SK-N-DZ (cell line): ENCODE measurements at regions not wholly inside any gene's neighbourhood (a gene's known extent, or its start where the extent isn't known, plus 50 kb on each side); places are given as distances from the start of the nearest gene placed in this dataset.

ENCODE experiments used
- DNase-seq: peaks from one replicate; pipeline ENCODE4 v3.0.0-alpha.2; 2015; ENCODE audit warnings: low spot score

- DNase-seq = no peak
Measured at GRCh38 chr16:87126403-87127025, 190.7 kb downstream of the C16orf95 start.

DNA sequence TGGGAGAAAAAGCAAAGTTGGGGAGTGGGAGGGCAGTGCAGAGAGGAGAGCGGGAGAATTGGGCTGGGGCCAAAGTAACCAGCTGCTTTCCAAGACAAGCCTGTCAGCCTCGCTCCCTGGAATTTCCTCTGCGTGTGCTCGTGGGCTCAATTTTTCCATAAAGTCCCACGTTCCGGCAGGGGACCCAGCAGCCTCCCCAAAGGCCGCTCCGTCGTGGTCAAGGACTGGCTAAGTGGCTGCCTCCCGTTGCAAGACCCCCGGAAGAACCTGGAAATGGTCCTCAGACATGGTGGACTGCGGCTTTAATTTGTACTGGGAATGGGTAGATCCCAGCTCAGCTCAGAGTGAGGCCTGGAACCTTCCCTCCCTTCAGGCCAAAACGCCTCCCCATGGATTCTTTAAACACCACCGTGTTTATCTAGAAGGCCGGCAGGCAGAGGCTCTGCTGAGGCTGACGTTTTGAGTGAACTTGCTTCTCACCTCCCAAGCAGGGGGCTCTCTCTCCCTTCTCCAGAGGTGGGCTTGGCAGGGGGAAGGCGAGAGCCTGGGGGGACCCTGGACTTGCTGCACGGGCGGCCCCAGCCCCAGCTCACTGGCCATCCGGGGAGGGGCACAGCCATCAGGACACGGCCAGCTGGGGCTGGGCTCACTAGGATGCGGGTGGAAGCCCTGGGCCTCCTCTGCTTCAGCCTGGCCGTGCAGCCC, 190.0 kb downstream of the C16orf95 start:
- no peak for DNase-seq

DNA sequence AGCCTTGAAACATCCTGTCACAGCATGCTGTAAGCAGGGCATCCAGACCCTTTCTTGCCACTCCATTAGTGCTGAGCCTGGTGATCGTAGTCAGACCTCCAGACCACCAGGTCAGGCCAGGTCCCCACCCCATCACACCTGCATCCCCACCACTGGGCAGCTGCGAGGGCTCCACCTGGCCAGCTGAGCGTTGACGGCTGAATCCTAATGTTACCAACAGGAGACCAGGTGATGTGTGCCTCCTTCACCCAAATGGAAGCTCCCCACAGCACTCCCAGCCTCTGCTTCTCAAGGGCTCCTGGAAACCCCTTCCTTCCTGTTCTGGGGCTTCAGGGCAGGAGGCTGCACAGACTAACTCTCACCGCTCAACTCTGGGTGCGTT, 189.4 kb downstream of the C16orf95 start:
- DNase-seq = no peak

- DNase-seq = no peak
Measured at GRCh38 chr16:87129771-87130170, 187.4 kb downstream of the C16orf95 start.

GRCh38 chr16:87131061-87131995, 185.9 kb downstream of the C16orf95 start:
- DNase-seq = no peak

DNA sequence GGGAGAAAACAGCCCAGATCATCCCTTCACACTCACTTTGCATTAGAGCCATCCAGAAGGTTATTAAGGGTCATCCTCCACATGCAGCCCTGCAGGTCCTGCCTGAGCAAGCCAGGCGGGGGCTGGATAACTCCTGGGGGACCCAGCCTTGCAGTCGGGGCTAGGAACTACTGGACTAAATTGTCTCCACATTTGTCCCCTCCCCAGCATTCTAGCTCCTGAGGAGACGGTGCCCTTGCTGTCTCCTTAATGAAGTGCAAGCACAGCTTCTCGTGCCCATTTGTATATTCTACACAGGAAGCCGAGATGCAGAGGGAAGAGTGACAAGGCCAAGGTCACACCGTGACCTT, 185.2 kb downstream of the C16orf95 start:
- no peak for DNase-seq

DNA sequence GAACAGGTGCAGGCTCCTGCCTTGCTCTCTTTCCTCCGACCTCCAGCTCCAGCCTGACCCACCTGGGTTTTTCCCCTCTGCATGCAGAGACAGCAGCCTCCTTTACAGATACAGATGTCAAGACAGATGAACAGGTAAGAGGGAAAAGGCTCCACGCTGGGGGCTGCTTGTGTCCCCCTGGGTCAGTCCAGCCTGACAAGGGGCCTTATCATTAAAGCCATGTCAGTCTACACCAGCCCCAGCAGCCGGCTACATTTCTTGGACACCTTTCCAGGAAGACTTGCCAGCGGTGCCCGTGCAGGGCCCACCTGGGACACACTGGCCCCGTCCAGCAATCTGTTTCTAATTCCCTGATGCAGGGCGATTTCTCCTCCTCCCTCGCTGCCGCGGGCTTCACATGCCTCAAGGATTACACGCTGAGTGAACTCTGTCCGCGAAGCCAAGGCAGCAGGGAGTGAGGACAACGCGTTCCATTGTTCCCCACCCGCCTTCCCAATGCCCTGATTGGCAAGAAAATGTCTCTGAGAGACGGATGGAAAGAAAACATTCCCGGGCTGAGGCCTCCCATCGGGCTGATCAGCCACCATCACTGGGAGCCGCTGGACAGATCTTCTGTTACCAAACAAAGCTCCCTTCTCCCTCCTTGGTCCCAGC, 184.7 kb downstream of the C16orf95 start:
- no peak for DNase-seq

- DNase-seq = no peak
Measured at GRCh38 chr16:87133112-87133850, 183.9 kb downstream of the C16orf95 start.

DNA sequence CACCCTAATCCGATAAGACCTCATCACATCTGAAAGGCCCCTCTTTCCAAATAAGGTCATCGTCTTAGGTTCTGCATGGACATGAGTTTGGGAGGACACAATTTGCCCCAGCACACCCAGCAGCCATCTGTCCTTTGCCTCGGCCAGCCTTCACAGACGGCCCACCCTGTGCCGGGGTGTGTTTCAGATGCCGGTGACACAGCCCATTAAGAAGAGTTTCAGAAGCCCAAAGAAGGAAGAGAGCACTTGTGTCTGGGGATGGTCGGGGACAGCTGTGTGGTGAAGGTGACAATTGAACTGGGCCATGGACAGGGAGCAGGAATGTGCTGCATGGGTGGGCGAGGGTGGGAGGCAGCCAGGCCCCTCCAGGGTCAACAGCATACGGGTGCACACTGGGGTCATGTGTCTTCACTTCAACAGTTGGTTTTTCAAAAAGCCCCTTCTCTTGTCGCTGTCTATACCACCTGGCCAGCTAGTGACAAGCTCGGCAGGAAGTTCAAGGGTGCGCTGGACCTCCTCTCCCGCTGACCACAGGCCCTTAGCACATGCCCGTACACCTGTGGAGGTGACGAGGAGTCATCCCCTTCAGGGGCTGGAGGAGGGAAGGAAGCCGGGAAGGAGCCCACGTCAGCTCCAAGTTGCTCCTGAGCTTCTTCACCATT, 183.1 kb downstream of the C16orf95 start:
- DNase-seq = no peak

- DNase-seq = no peak
Measured at GRCh38 chr16:87134628-87134995, 182.6 kb downstream of the C16orf95 start.

DNA sequence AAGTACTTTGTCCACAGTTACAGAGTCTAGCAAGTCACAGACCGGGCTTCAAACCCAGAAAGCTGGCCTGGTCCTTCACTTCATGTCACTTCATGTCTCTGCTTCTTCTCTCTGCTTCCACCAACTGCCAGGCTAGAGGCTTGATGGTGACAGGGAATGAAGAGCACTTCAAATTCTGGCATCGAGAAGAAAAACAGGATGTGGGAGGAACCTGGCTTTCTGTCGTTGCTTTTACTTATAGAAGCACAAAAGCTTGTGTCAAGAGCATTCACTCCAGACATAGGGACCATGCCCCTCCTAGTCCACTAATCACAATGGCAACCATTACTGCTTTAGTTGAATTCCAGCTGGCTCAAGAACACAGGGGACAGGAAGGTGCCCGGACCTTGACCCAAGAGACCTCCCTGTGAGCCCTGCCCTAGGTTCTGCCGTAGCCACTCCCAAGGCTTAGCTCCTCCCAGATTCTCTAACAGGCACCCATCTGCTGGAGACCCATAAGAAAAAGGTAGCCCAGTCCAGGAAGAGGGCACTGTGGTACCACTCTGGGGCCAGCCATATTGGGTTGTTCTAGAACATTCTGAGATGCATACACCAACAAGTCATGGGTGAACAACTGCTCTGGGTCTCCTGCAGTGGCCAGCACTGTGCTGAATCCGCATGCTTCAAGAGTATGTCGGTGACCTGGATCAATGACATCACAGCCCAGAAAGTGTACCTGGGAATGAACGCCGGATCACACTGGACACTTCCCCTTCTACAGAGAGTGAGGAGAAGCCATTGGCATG, 181.8 kb downstream of the C16orf95 start:
- no peak for DNase-seq

DNA sequence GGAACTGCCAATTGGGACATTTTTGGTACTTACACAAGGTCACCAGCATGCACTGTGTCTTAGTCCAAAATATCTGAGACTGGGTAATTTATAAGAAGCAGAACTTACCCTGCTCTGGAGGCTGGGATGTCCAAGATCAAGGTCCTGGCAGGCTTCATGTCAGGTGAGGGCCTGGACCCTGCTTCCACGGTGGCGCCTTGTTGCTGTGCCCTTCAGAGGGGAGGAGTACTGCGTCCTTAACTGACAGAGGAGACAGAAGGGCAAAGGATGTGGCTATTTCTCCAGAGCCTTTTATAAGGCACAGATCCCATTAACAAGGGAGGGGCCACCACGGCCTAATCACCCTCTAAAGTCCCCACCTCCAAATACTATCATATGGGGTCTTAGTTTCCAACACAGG, 178.9 kb downstream of the C16orf95 start:
- no peak for DNase-seq

DNA sequence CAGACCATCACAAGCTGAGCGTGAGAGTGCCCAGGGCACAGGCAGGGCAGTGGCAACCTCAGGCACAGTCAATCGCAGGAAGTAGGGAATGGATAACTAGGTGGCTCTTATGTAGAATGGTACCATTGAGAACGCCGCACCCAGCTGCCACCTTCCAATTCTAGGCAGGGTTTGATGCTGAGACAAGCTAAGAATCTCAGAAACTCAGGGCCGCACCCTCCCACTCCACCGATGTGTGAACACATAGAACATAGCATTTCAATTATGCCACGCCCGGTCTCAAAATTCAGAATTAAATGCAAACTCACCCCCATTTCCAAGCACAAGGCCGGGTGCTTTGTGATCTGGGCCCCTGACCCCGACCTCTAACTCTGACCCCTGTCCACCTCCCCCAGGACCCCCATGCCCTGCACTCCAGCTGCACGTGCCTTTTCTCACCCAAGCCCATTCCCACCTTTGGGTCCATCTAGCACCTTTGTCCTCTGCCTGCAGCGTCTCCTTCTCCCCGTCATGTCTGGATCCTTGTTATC, 178.4 kb downstream of the C16orf95 start:
- no peak for DNase-seq

GRCh38 chr16:87140211-87141200, 176.7 kb downstream of the C16orf95 start:
- DNase-seq = no peak

- DNase-seq = no peak
Measured at GRCh38 chr16:87141402-87141801, 175.8 kb downstream of the C16orf95 start.

- DNase-seq = no peak
Measured at GRCh38 chr16:87143661-87144121, 173.5 kb downstream of the C16orf95 start.

DNA sequence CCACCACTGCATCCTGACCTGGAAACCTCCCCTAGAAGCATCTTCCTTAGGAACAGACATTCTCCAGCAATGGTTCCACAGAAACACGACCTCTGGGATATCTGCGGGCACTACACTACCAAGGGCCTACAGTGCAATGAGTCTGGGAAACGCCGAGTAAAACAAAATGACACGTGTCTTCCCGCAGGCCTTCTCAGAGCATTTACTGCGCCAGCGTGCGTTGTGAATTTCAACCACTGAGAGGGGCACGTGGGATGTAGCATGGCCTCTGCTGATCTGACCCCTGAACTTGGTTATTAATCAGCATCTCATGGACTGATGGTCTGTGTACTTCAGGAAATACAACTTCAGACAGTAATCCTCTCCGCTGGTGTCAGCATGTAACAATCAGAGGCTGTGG, 173.0 kb downstream of the C16orf95 start:
- no peak for DNase-seq
